ENCODE measurements at regions not wholly inside any gene's neighbourhood (a gene's known extent, or its start where the extent isn't known, plus 50 kb on each side); places are given as distances from the start of the nearest gene placed in this dataset.

DNA sequence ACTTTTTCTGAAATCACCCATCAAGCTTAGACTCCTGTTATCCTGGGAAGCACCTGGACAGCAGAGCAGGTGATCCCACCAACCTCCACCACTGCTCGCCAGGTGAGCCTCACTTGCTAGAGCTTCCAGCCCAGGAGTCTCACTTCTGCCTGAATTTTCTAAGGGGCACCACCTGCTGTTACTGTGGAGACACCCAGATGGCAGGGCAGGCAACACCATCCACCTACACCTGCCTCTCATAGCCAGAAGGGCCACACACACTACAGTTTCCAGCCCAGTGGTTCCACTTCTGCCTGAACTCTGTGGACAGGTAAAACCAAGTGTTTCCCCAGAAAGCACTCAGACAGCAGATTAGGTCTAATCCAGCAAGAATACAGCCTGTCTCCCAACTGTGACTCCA, 262.0 kb downstream of the ARAP2 start:
- H3K4me1 Mint-ChIP-seq (ENCODE audit: insufficient read depth, unreplicated experiment): no peaks in the 10 kb centered on the region
- intact Hi-C loops (cut with micrococcal nuclease): no loop called here
- no peak for TF ChIP-seq CTCF (IDR thresholded peaks at IDR 0.05; ENCODE audit: unreplicated experiment)
- BruUV-seq (replicated peaks): no TSS peak
- H3K9me3 Mint-ChIP-seq (ENCODE audit: unreplicated experiment): peaks cover 9% of the 10 kb centered on the region
- ChIA-PET POLR2A (no interaction called here), CTCF (no interaction called here)
- no peaks in the 10 kb centered on the region for H3K27me3 Mint-ChIP-seq (ENCODE audit: insufficient read depth, unreplicated experiment)
- H3K36me3 Mint-ChIP-seq (ENCODE audit: insufficient read depth, unreplicated experiment): no peaks in the 10 kb centered on the region
- H3K27ac Mint-ChIP-seq (ENCODE audit: low read depth, unreplicated experiment): no peak overlapping the region
- no peak overlapping the region for H3K4me3 Mint-ChIP-seq (ENCODE audit: unreplicated experiment)
- DNase-seq (ENCODE audit: unreplicated experiment): no peak

- H3K9me3 Mint-ChIP-seq (ENCODE audit: unreplicated experiment): peaks cover 4% of the 10 kb centered on the region
- TF ChIP-seq CTCF (IDR thresholded peaks at IDR 0.05; ENCODE audit: unreplicated experiment): no peak
- ChIA-PET POLR2A (no interaction called here), CTCF (no interaction called here)
- no peaks in the 10 kb centered on the region for H3K36me3 Mint-ChIP-seq (ENCODE audit: insufficient read depth, unreplicated experiment)
- no peak overlapping the region for H3K4me3 Mint-ChIP-seq (ENCODE audit: unreplicated experiment)
- H3K27ac Mint-ChIP-seq (ENCODE audit: low read depth, unreplicated experiment): no peak overlapping the region
- intact Hi-C loops (cut with micrococcal nuclease): no loop called here
- DNase-seq (ENCODE audit: unreplicated experiment): no peak
- H3K27me3 Mint-ChIP-seq (ENCODE audit: insufficient read depth, unreplicated experiment): no peaks in the 10 kb centered on the region
- no TSS peak for BruUV-seq (replicated peaks)
- no peaks in the 10 kb centered on the region for H3K4me1 Mint-ChIP-seq (ENCODE audit: insufficient read depth, unreplicated experiment)
Observed at GRCh38 chr4:35986537-35986936, 257.8 kb downstream of the ARAP2 start.

DNA sequence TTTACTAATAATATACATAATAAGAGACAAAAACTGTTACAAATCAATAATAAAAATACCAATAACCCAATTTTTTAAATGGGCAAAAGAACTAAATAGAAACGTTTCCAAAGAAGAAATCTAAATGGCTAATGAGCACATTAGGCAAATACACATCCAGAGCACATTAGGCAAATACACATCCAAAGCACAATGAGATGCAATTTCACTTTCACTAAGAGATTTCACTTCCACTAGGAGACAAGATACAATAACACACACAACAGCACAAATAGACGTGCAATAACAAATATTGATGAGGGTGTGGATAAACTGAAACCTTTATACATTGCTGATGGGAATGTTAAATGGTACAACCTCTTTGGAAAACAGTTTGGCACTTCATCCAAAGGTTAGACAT, 250.7 kb downstream of the ARAP2 start:
- intact Hi-C loops (cut with micrococcal nuclease): no loop called here
- Mint-ChIP-seq H3K27me3 (ENCODE audit: insufficient read depth, unreplicated experiment) (no peaks in the 10 kb centered on the region), H3K36me3 (ENCODE audit: insufficient read depth, unreplicated experiment) (no peaks in the 10 kb centered on the region), H3K27ac (ENCODE audit: low read depth, unreplicated experiment) (no peak overlapping the region), H3K4me3 (ENCODE audit: unreplicated experiment) (no peak overlapping the region), H3K9me3 (ENCODE audit: unreplicated experiment) (no peaks in the 10 kb centered on the region), H3K4me1 (ENCODE audit: insufficient read depth, unreplicated experiment) (no peaks in the 10 kb centered on the region)
- no peak for TF ChIP-seq CTCF (IDR thresholded peaks at IDR 0.05; ENCODE audit: unreplicated experiment)
- POLR2A ChIA-PET: no interaction called here
- CTCF ChIA-PET: interaction anchor here (0.7 kb wide), 1 partner anchor 20 kb away, joined by 3 read pairs; no protein-coding TSS in a partner anchor
- DNase-seq (ENCODE audit: unreplicated experiment): no peak
- no TSS peak for BruUV-seq (replicated peaks)

- Mint-ChIP-seq H3K4me3 (ENCODE audit: unreplicated experiment) (no peak overlapping the region), H3K4me1 (ENCODE audit: insufficient read depth, unreplicated experiment) (peaks cover 10% of the 10 kb centered on the region), H3K27ac (ENCODE audit: low read depth, unreplicated experiment) (peak overlapping the region; percentile 7), H3K36me3 (ENCODE audit: insufficient read depth, unreplicated experiment) (no peaks in the 10 kb centered on the region), H3K27me3 (ENCODE audit: insufficient read depth, unreplicated experiment) (no peaks in the 10 kb centered on the region), H3K9me3 (ENCODE audit: unreplicated experiment) (no peaks in the 10 kb centered on the region)
- peak; percentile 1 for DNase-seq (ENCODE audit: unreplicated experiment)
- TF ChIP-seq CTCF (IDR thresholded peaks at IDR 0.05; ENCODE audit: unreplicated experiment): no peak
- ChIA-PET POLR2A (no interaction called here), CTCF (interaction anchor here (0.8 kb wide), 1 partner anchor 72 kb away, joined by 3 read pairs; no protein-coding TSS in a partner anchor)
- BruUV-seq (replicated peaks): no TSS peak
- intact Hi-C loops (cut with micrococcal nuclease): no loop called here
Observed at GRCh38 chr4:36000941-36001557, 243.3 kb downstream of the ARAP2 start.

Measured in MCF 10A (cell line).